ENCODE measurements at regions not wholly inside any gene's neighbourhood (a gene's known extent, or its start where the extent isn't known, plus 50 kb on each side); places are given as distances from the start of the nearest gene placed in this dataset.

- no peak overlapping the region for H3K4me2 ChIP-seq (ENCODE audit: low read length)
- no peaks in the 10 kb centered on the region for H3K9me2 ChIP-seq (ENCODE audit: insufficient read depth, low read length)
- no peak overlapping the region for H3K27ac ChIP-seq (ENCODE audit: low read depth, low read length, poor library complexity, severe bottlenecking)
- no TSS peak for BruUV-seq (replicated peaks)
- DNase-seq (ENCODE audit: low spot score) = no peak
- no peaks in the 10 kb centered on the region for H3K4me1 ChIP-seq (ENCODE audit: insufficient read depth, low read length, poor library complexity, severe bottlenecking)
- ChIA-PET POLR2A (interaction anchor here (0.6 kb wide), 1 partner anchor 1038 kb away, joined by 4 read pairs; no protein-coding TSS in a partner anchor), CTCF (ENCODE audit: unreplicated experiment) (interaction anchor here (0.6 kb wide), 1 partner anchor 84 kb away, joined by 3 read pairs; no protein-coding TSS in a partner anchor)
- no peak for TF ChIP-seq EZH2phosphoT487 (IDR thresholded peaks at IDR 0.05; ENCODE audit: borderline replicate concordance, low read depth, low read length)
- TF ChIP-seq, protein P1, sequence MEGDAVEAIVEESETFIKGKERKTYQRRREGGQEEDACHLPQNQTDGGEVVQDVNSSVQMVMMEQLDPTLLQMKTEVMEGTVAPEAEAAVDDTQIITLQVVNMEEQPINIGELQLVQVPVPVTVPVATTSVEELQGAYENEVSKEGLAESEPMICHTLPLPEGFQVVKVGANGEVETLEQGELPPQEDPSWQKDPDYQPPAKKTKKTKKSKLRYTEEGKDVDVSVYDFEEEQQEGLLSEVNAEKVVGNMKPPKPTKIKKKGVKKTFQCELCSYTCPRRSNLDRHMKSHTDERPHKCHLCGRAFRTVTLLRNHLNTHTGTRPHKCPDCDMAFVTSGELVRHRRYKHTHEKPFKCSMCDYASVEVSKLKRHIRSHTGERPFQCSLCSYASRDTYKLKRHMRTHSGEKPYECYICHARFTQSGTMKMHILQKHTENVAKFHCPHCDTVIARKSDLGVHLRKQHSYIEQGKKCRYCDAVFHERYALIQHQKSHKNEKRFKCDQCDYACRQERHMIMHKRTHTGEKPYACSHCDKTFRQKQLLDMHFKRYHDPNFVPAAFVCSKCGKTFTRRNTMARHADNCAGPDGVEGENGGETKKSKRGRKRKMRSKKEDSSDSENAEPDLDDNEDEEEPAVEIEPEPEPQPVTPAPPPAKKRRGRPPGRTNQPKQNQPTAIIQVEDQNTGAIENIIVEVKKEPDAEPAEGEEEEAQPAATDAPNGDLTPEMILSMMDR (conservative IDR thresholded peaks at IDR 0.05; ENCODE audit: low read length) = no peak
- no peaks in the 10 kb centered on the region for H3K79me2 ChIP-seq (ENCODE audit: insufficient read depth, low read depth, low read length)
- H3K36me3 ChIP-seq (ENCODE audit: insufficient read depth, low read length) = no peaks in the 10 kb centered on the region
- no peaks in the 10 kb centered on the region for H3K9me3 ChIP-seq (ENCODE audit: low read length)
- H3K4me3 ChIP-seq (ENCODE audit: low read depth, low read length, poor library complexity, severe bottlenecking) = no peak overlapping the region
- no peak overlapping the region for H2AFZ ChIP-seq (ENCODE audit: low read length)
- no peaks in the 10 kb centered on the region for H4K20me1 ChIP-seq (ENCODE audit: insufficient read depth, low read length)
- intact Hi-C loops (cut with micrococcal nuclease; ENCODE audit: unreplicated experiment) = no loop called here
Observed at GRCh38 chr1:218135371-218135770, 149.7 kb upstream of the RRP15 start.

- intact Hi-C loops (cut with micrococcal nuclease; ENCODE audit: unreplicated experiment) = no loop called here
- DNase-seq (ENCODE audit: low spot score) = no peak
- Histone ChIP-seq H3K4me1 (ENCODE audit: insufficient read depth, low read length, poor library complexity, severe bottlenecking) (no peaks in the 10 kb centered on the region), H3K9me2 (ENCODE audit: insufficient read depth, low read length) (no peaks in the 10 kb centered on the region), H3K4me3 (ENCODE audit: low read depth, low read length, poor library complexity, severe bottlenecking) (no peak overlapping the region), H3K4me2 (ENCODE audit: low read length) (no peak overlapping the region), H4K20me1 (ENCODE audit: insufficient read depth, low read length) (no peaks in the 10 kb centered on the region), H3K27ac (ENCODE audit: low read depth, low read length, poor library complexity, severe bottlenecking) (no peak overlapping the region), H3K79me2 (ENCODE audit: insufficient read depth, low read depth, low read length) (no peaks in the 10 kb centered on the region), H2AFZ (ENCODE audit: low read length) (no peak overlapping the region), H3K9me3 (ENCODE audit: low read length) (no peaks in the 10 kb centered on the region), H3K36me3 (ENCODE audit: insufficient read depth, low read length) (no peaks in the 10 kb centered on the region)
- ChIA-PET POLR2A (interaction anchor here (0.7 kb wide), 1 partner anchor 63 kb away, joined by 3 read pairs; no protein-coding TSS in a partner anchor), CTCF (ENCODE audit: unreplicated experiment) (no interaction called here)
- no peak for TF ChIP-seq EZH2phosphoT487 (IDR thresholded peaks at IDR 0.05; ENCODE audit: borderline replicate concordance, low read depth, low read length)
- TF ChIP-seq, protein P1 (conservative IDR thresholded peaks at IDR 0.05; ENCODE audit: low read length) = no peak
- BruUV-seq (replicated peaks) = no TSS peak
Observed at GRCh38 chr1:218139761-218140160, 145.3 kb upstream of the RRP15 start.

- POLR2A ChIA-PET = interaction anchor here (0.6 to 0.7 kb wide), 3 partner anchors 243 to 779 kb away, joined by 3 to 6 read pairs (median 4); no protein-coding TSS in a partner anchor
- no peak overlapping the region for H3K4me3 ChIP-seq (ENCODE audit: low read depth, low read length, poor library complexity, severe bottlenecking)
Observed at GRCh38 chr1:218156595-218156994, 128.5 kb upstream of the RRP15 start.

More at GRCh38 chr1:218156595-218156994, 128.5 kb upstream of the RRP15 start:
- CTCF ChIA-PET (ENCODE audit: unreplicated experiment) = no interaction called here
- Histone ChIP-seq H3K27ac (ENCODE audit: low read depth, low read length, poor library complexity, severe bottlenecking) (no peak overlapping the region), H3K4me1 (ENCODE audit: insufficient read depth, low read length, poor library complexity, severe bottlenecking) (no peaks in the 10 kb centered on the region), H3K9me3 (ENCODE audit: low read length) (no peaks in the 10 kb centered on the region), H3K79me2 (ENCODE audit: insufficient read depth, low read depth, low read length) (no peaks in the 10 kb centered on the region), H3K9me2 (ENCODE audit: insufficient read depth, low read length) (no peaks in the 10 kb centered on the region), H4K20me1 (ENCODE audit: insufficient read depth, low read length) (no peaks in the 10 kb centered on the region), H3K36me3 (ENCODE audit: insufficient read depth, low read length) (no peaks in the 10 kb centered on the region), H2AFZ (ENCODE audit: low read length) (no peak overlapping the region), H3K4me2 (ENCODE audit: low read length) (no peak overlapping the region)
- DNase-seq (ENCODE audit: low spot score) = no peak
- intact Hi-C loops (cut with micrococcal nuclease; ENCODE audit: unreplicated experiment) = no loop called here
- no TSS peak for BruUV-seq (replicated peaks)
- TF ChIP-seq, protein P1 (conservative IDR thresholded peaks at IDR 0.05; ENCODE audit: low read length) = no peak
- no peak for TF ChIP-seq EZH2phosphoT487 (IDR thresholded peaks at IDR 0.05; ENCODE audit: borderline replicate concordance, low read depth, low read length)
